ENCODE measurements at regions not wholly inside any gene's neighbourhood (a gene's known extent, or its start where the extent isn't known, plus 50 kb on each side); places are given as distances from the start of the nearest gene placed in this dataset.
A peak's percentile ranks its signal among the peaks of the same experiment; 100 is the strongest.

DNA sequence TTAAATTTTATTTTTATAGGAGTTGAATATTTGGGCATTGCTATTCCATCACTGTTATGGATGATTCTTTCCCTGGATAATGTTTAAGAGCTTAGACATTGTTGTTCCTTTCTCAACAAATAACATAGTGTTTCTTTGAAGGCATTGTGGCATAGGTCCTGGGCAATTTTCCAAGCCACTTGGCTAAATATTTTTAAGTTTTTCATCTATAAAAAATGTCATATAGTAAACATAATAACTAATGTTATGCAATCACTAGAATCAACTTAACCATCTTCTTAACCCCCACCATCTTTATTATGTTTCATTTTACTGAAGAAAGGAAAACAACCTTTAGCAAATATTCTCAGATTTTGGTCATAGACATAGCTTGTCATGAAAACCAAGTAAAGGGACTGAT, 600.6 kb upstream of the LMO3 start:
- ATAC-seq (no peak), DNase-seq (ENCODE audit: low spot score) (no peak)
- TF ChIP-seq, protein P1, sequence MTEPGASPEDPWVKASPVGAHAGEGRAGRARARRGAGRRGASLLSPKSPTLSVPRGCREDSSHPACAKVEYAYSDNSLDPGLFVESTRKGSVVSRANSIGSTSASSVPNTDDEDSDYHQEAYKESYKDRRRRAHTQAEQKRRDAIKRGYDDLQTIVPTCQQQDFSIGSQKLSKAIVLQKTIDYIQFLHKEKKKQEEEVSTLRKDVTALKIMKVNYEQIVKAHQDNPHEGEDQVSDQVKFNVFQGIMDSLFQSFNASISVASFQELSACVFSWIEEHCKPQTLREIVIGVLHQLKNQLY (CRISPR knock-in tag; IDR thresholded peaks at IDR 0.05) = no peak
- TF ChIP-seq, protein P2, sequence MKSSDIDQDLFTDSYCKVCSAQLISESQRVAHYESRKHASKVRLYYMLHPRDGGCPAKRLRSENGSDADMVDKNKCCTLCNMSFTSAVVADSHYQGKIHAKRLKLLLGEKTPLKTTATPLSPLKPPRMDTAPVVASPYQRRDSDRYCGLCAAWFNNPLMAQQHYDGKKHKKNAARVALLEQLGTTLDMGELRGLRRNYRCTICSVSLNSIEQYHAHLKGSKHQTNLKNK (CRISPR knock-in tag; IDR thresholded peaks at IDR 0.05) = no peak
- TF ChIP-seq, protein P3, sequence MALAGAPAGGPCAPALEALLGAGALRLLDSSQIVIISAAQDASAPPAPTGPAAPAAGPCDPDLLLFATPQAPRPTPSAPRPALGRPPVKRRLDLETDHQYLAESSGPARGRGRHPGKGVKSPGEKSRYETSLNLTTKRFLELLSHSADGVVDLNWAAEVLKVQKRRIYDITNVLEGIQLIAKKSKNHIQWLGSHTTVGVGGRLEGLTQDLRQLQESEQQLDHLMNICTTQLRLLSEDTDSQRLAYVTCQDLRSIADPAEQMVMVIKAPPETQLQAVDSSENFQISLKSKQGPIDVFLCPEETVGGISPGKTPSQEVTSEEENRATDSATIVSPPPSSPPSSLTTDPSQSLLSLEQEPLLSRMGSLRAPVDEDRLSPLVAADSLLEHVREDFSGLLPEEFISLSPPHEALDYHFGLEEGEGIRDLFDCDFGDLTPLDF (CRISPR knock-in tag; IDR thresholded peaks at IDR 0.05) = no peak
- ChIA-PET POLR2A (no interaction called here), CTCF (interaction anchor here (1.2 kb wide), 1 partner anchor 267 kb away, joined by 3 read pairs; no protein-coding TSS in a partner anchor)
- Mint-ChIP-seq H3K27ac (no peak overlapping the region), H3K9me3 (peaks cover 5% of the 10 kb centered on the region; the same call in 1 of the 2 replicates), H3K4me1 (peaks cover 11% of the 10 kb centered on the region), H3K27me3 (ENCODE audit: low read depth) (no peaks in the 10 kb centered on the region), H3K4me3 (no peak overlapping the region), H3K36me3 (no peaks in the 10 kb centered on the region)

DNA sequence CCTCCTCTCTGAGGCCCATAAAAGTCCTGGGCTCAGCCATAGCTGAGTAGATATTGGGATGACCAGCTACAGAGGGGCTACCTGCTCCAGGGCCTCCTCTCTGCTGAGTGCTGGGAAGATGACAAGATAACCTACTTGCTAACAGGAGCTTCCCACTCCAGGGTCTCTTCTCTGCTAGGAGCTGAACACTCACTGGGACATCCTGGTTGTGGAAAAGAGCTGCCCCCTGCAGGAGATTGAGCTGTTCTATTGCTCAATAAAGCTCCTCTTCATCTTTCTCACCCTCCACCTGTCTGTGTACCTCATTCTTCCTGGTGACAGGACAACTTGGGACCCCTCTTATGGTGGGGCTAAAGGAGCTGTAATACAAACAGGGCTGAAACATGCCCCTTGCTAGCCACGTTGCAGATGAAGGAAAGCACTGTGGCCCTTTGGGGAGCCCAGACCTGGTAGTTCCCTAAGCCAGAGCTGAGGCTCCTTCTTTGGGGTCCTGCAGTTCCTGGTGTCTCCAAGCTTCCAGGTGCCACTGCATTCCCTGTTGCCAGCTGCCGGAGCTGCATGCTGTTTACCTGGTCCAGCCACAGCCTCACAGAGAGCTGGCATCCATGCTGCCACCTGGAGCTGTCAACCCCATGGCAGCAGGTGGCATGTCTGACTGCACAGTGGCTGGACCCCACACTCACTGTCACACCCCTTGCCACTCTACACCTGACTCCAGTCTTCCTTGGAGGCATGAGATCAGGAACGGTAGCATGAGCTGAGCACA, 598.5 kb upstream of the LMO3 start:
- TF ChIP-seq, protein P4, sequence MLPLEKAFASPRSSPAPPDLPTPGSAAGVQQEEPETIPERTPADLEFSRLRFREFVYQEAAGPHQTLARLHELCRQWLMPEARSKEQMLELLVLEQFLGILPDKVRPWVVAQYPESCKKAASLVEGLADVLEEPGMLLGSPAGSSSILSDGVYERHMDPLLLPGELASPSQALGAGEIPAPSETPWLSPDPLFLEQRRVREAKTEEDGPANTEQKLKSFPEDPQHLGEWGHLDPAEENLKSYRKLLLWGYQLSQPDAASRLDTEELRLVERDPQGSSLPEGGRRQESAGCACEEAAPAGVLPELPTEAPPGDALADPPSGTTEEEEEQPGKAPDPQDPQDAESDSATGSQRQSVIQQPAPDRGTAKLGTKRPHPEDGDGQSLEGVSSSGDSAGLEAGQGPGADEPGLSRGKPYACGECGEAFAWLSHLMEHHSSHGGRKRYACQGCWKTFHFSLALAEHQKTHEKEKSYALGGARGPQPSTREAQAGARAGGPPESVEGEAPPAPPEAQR (CRISPR knock-in tag; IDR thresholded peaks at IDR 0.05) = no peak
- TF ChIP-seq CREB1 (CRISPR knock-in tag; IDR thresholded peaks at IDR 0.05) (no peak), SP1 (CRISPR knock-in tag; conservative IDR thresholded peaks at IDR 0.05) (no peak), IRF2 (CRISPR knock-in tag; IDR thresholded peaks at IDR 0.05; ENCODE audit: borderline replicate concordance, low read depth) (no peak), OVOL2 (CRISPR knock-in tag; IDR thresholded peaks at IDR 0.05; ENCODE audit: borderline replicate concordance) (no peak), ZNF317 (CRISPR knock-in tag; IDR thresholded peaks at IDR 0.05; ENCODE audit: borderline replicate concordance, low read depth) (no peak)
- TF ChIP-seq, protein P2 (CRISPR knock-in tag; IDR thresholded peaks at IDR 0.05) = no peak

DNA sequence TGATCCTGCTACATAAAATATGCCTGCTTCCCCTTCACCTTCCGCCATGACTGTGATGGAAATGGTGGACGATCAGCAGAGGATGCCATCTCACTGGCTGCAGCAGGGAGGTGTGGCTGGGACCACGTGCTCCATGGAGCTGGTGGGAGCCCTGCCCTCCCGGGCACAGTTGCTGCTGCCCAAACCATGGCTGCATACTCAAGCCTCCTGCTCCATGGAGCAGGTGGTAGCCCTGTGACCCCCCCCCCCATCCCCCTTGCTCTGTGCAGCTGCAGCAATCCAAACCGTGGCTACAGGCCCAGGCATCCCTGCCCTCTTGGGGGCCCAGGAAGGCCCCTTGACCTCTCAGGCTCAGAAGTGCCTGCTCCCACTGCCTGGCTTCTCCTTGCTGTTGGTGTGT, 597.5 kb upstream of the LMO3 start:
- Mint-ChIP-seq H3K27me3 (ENCODE audit: low read depth) (no peaks in the 10 kb centered on the region), H3K36me3 (no peaks in the 10 kb centered on the region), H3K4me1 (peaks cover 8% of the 10 kb centered on the region), H3K27ac (no peak overlapping the region), H3K4me3 (no peak overlapping the region), H3K9me3 (peaks cover 5% of the 10 kb centered on the region; the same call in 1 of the 2 replicates)
- CTCF ChIA-PET = interaction anchor here (1.6 to 2.1 kb wide), 3 partner anchors 124 to 264 kb away, joined by 6 to 19 read pairs (median 11); no protein-coding TSS in a partner anchor
- POLR2A ChIA-PET = no interaction called here
- no peak for DNase-seq (ENCODE audit: low spot score)
- TF ChIP-seq CREM (CRISPR knock-in tag; IDR thresholded peaks at IDR 0.05) (no peak), HMGA2 (CRISPR knock-in tag; IDR thresholded peaks at IDR 0.05) (no peak), FOXK1 (CRISPR knock-in tag; IDR thresholded peaks at IDR 0.05) (no peak)
- TF ChIP-seq, protein P5, sequence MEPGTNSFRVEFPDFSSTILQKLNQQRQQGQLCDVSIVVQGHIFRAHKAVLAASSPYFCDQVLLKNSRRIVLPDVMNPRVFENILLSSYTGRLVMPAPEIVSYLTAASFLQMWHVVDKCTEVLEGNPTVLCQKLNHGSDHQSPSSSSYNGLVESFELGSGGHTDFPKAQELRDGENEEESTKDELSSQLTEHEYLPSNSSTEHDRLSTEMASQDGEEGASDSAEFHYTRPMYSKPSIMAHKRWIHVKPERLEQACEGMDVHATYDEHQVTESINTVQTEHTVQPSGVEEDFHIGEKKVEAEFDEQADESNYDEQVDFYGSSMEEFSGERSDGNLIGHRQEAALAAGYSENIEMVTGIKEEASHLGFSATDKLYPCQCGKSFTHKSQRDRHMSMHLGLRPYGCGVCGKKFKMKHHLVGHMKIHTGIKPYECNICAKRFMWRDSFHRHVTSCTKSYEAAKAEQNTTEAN (CRISPR knock-in tag; IDR thresholded peaks at IDR 0.05) = no peak
- ATAC-seq = no peak

More for the DNA sequence above, 598.5 kb upstream of the LMO3 start:
- H3K4me1 Mint-ChIP-seq = peaks cover 11% of the 10 kb centered on the region
- H3K4me3 Mint-ChIP-seq = no peak overlapping the region
- no peaks in the 10 kb centered on the region for H3K27me3 Mint-ChIP-seq (ENCODE audit: low read depth)
- no peak overlapping the region for H3K27ac Mint-ChIP-seq
- peaks cover 5% of the 10 kb centered on the region; the same call in 1 of the 2 replicates for H3K9me3 Mint-ChIP-seq
- POLR2A ChIA-PET = no interaction called here
- H3K36me3 Mint-ChIP-seq = no peaks in the 10 kb centered on the region
- peak; percentile 14 for DNase-seq (ENCODE audit: low spot score)
- CTCF ChIA-PET = interaction anchor here (0.7 to 2.1 kb wide), 6 partner anchors 11 to 846 kb away, joined by 3 to 19 read pairs (median 5); no protein-coding TSS in a partner anchor
- peak; percentile 59 for ATAC-seq
